HL-60 (cell line): ENCODE measurements at regions not wholly inside any gene's neighbourhood (a gene's known extent, or its start where the extent isn't known, plus 50 kb on each side); places are given as distances from the start of the nearest gene placed in this dataset.

Experiments used
- DNase-seq, 2 experiments: peaks; one replicate each; pipeline ENCODE4 v3.0.0-alpha.2; 2010 to 2020; ENCODE audit warnings: low read depth in 1 of 2, low spot score in 1 of 2
- H3K27ac ChIP-seq: fragments of 250-450 bp; sonication (Bioruptor Pico); replicated peaks from 2 replicates; pipeline ENCODE4 v1.5.1; 2020; ENCODE audit warnings: mild to moderate bottlenecking, moderate library complexity
- H3K27me3 ChIP-seq: fragments of 250-450 bp; sonication (Bioruptor Pico); 2 replicates; pipeline ENCODE4 v1.5.1; 2021; ENCODE audit warnings: mild to moderate bottlenecking, moderate library complexity; ENCODE audit not compliant: insufficient read depth, poor library complexity, severe bottlenecking
- H3K4me3 ChIP-seq: replicated peaks from 2 replicates; pipeline ENCODE4 v1.5.1; 2011; ENCODE audit warnings: mild to moderate bottlenecking, control low read depth, low read length; ENCODE audit not compliant: insufficient read depth
- CTCF ChIP-seq: IDR thresholded peaks from one replicate; pipeline ENCODE4 v1.5.1; 2011; ENCODE audit warnings: low read length, control low read depth, inconsistent platforms; ENCODE audit not compliant: insufficient read depth
- GABPA ChIP-seq: IDR thresholded peaks from 2 replicates; pipeline ENCODE4 v1.6.1; 2012; ENCODE audit warnings: low read depth
- POLR2AphosphoS5 ChIP-seq: IDR thresholded peaks from 2 replicates; pipeline ENCODE4 v1.6.1; 2012; ENCODE audit warnings: low read depth
- REST ChIP-seq: IDR thresholded peaks from 2 replicates; pipeline ENCODE4 v1.6.1; 2012; ENCODE audit warnings: low read depth; ENCODE audit not compliant: insufficient replicate concordance
- SPI1 ChIP-seq: IDR thresholded peaks from 2 replicates; pipeline ENCODE4 v1.6.1; 2012; ENCODE audit warnings: low read depth, mild to moderate bottlenecking, borderline replicate concordance

DNA sequence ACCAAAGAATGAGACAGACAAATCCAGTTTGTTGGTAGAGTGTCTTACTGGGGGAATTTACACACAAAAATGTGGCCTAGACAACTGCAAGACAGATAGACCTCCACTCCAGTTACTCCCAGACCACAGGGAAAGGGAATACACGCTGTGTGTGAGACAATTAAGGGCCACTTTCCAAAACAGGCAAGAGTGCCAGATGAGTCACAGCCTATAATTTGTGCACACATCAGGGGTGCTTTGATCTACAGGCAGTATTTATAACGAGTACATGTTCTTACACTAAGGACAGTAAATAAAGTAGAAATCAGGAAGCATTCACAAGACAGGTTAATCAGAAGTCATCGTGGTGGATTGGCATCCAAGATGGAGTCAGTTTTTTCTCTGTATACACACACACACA lies 114.8 kb downstream of the ZNF622 start:
- no peak for TF ChIP-seq CTCF
- no peak for TF ChIP-seq GABPA
- TF ChIP-seq POLR2AphosphoS5: no peak
- TF ChIP-seq REST: no peak
- TF ChIP-seq SPI1: no peak
- Histone ChIP-seq H3K27me3 (peaks cover 3% of the 10 kb centered on the region), H3K4me3 (no peak overlapping the region), H3K27ac (no peak overlapping the region)
- no peak for DNase-seq

DNA sequence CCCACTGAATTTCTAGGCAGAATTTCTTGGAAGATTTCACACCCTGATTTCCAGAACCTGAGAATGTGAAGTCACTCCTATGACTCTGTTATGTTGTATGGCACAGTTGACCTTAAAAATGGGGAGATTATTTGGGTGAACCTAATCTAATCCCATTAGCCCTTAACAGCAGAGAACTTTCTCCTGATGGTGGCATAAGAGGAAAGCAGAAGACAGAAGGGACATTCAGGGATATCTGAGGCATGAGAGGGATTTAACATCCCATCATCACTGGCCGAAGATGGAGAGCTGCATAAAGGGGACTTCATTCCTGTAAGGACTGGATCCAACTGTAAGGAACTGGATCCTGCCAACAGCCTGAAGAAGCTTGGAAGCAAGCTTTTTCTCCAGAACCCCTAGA lies 119.2 kb downstream of the ZNF622 start:
- H3K4me3 ChIP-seq: no peak overlapping the region
- TF ChIP-seq SPI1 (no peak), POLR2AphosphoS5 (no peak), GABPA (no peak), REST (no peak), CTCF (no peak)
- peaks cover 3% of the 10 kb centered on the region for H3K27me3 ChIP-seq
- no peak overlapping the region for H3K27ac ChIP-seq
- DNase-seq: no peak

DNA sequence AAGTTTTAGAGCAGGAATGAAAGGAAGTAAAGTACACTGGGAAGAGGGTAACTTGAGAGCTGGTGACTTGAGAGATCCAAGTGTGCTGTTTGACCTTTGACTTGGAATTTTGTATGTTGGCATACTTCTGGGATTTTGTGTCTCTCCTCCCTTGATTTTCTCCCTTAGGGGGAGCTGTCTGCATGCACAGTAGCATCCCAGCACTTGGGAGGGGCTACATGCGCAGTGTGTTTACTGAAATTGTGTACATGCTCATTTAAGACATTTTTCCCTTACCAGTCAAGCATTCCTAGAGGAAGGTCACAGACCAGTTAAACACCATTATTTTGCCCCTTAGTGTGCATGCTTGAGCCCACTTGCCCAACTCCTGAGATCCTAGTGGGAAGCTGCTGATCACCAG lies 120.1 kb downstream of the ZNF622 start:
- no peak overlapping the region for H3K4me3 ChIP-seq
- TF ChIP-seq GABPA: no peak
- TF ChIP-seq POLR2AphosphoS5: no peak
- TF ChIP-seq CTCF: no peak
- no peak for DNase-seq

DNA sequence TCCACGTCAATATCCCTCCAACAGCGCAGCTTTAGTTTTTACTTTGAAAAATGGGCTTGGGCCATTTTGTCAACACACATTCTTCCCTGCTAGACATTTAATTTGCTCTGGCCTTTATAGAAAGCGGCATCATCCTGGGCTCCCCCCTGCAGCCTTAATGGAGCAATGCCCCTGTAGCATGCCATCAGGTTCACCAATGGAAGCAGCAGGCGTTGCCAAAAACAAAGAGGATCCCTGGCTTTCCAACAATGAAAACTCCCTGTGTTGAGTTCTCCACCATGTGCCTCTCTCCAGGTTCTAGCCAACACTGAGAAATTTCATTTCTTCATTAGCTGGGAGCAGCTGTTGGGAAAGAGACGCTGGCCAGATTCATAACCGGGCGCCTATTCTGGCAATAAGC lies 139.5 kb downstream of the ZNF622 start:
- Histone ChIP-seq H3K4me3 (no peak overlapping the region), H3K27me3 (peaks cover 2% of the 10 kb centered on the region), H3K27ac (no peak overlapping the region)
- DNase-seq: no peak
- TF ChIP-seq REST (no peak), CTCF (no peak)

More for the DNA sequence above, 120.1 kb downstream of the ZNF622 start:
- Histone ChIP-seq H3K27me3 (peaks cover 3% of the 10 kb centered on the region), H3K27ac (no peak overlapping the region)
